Activated naive CD8-positive, alpha-beta T cell treated with anti-CD3 and anti-CD28 coated beads, Interleukin-2, amount 50 U/mL, for 24 hours (primary cell): ENCODE measurements at regions not wholly inside any gene's neighbourhood (a gene's known extent, or its start where the extent isn't known, plus 50 kb on each side); places are given as distances from the start of the nearest gene placed in this dataset.

ENCODE experiments used
- ATAC-seq: fragments of 150-1000 bp; cut with Tn5 transposase; one replicate; pipeline ENCODE4 v1.10.0; 2021
- DNase-seq: peaks from one replicate; pipeline ENCODE4 v3.0.0; 2021
- H3K27ac Mint-ChIP-seq: one replicate; pipeline ENCODE4 v1.8.0; 2021; ENCODE audit warnings: mild to moderate bottlenecking, mixed read lengths
- H3K27me3 Mint-ChIP-seq: one replicate; pipeline ENCODE4 v1.8.0; 2021; ENCODE audit warnings: mixed read lengths
- H3K36me3 Mint-ChIP-seq: one replicate; pipeline ENCODE4 v1.8.0; 2021; ENCODE audit warnings: low read depth, mixed read lengths
- H3K4me1 Mint-ChIP-seq: one replicate; pipeline ENCODE4 v1.8.0; 2021; ENCODE audit warnings: mixed read lengths
- H3K4me3 Mint-ChIP-seq: one replicate; pipeline ENCODE4 v1.8.0; 2021; ENCODE audit warnings: mild to moderate bottlenecking, moderate library complexity, mixed read lengths
- H3K9me3 Mint-ChIP-seq: one replicate; pipeline ENCODE4 v1.8.0; 2021; ENCODE audit warnings: mixed read lengths

GRCh38 chr3:76949462-76949861, 90.4 kb upstream of the ROBO2 start:
- Mint-ChIP-seq H3K27ac (no peak overlapping the region), H3K27me3 (no peaks in the 10 kb centered on the region), H3K4me1 (no peaks in the 10 kb centered on the region), H3K4me3 (no peak overlapping the region), H3K9me3 (peaks cover 21% of the 10 kb centered on the region), H3K36me3 (no peaks in the 10 kb centered on the region)
- ATAC-seq = no peak
- no peak for DNase-seq

- no peak overlapping the region for H3K27ac Mint-ChIP-seq
- no peak for ATAC-seq
These were observed 89.3 kb upstream of the ROBO2 start for GRCh38 chr3:76950590-76950989.

GRCh38 chr3:76954412-76954811, 85.5 kb upstream of the ROBO2 start:
- Mint-ChIP-seq H3K4me1 (no peaks in the 10 kb centered on the region), H3K4me3 (no peak overlapping the region), H3K36me3 (no peaks in the 10 kb centered on the region), H3K27ac (no peak overlapping the region), H3K27me3 (no peaks in the 10 kb centered on the region), H3K9me3 (peaks cover 2% of the 10 kb centered on the region)
- DNase-seq (no peak), ATAC-seq (no peak)

More at GRCh38 chr3:76950590-76950989, 89.3 kb upstream of the ROBO2 start:
- Mint-ChIP-seq H3K4me3 (no peak overlapping the region), H3K27me3 (no peaks in the 10 kb centered on the region), H3K9me3 (peaks cover 18% of the 10 kb centered on the region), H3K36me3 (no peaks in the 10 kb centered on the region), H3K4me1 (no peaks in the 10 kb centered on the region)
- no peak for DNase-seq

- Mint-ChIP-seq H3K27me3 (no peaks in the 10 kb centered on the region), H3K4me1 (no peaks in the 10 kb centered on the region), H3K4me3 (no peak overlapping the region), H3K36me3 (no peaks in the 10 kb centered on the region), H3K27ac (no peak overlapping the region), H3K9me3 (no peaks in the 10 kb centered on the region)
- DNase-seq (no peak), ATAC-seq (no peak)
These were observed 81.6 kb upstream of the ROBO2 start for GRCh38 chr3:76958274-76958673.

- Mint-ChIP-seq H3K4me1 (no peaks in the 10 kb centered on the region), H3K36me3 (no peaks in the 10 kb centered on the region), H3K4me3 (no peak overlapping the region), H3K9me3 (no peaks in the 10 kb centered on the region), H3K27ac (no peak overlapping the region), H3K27me3 (no peaks in the 10 kb centered on the region)
- DNase-seq = no peak
- no peak for ATAC-seq
These were observed 81.0 kb upstream of the ROBO2 start for GRCh38 chr3:76958861-76959260.

GRCh38 chr3:76961284-76961683, 78.6 kb upstream of the ROBO2 start:
- Mint-ChIP-seq H3K4me3 (no peak overlapping the region), H3K36me3 (no peaks in the 10 kb centered on the region), H3K27me3 (no peaks in the 10 kb centered on the region), H3K4me1 (no peaks in the 10 kb centered on the region), H3K27ac (no peak overlapping the region), H3K9me3 (peaks cover 2% of the 10 kb centered on the region)
- ATAC-seq (no peak), DNase-seq (no peak)

GRCh38 chr3:76965122-76965725, 74.7 kb upstream of the ROBO2 start:
- Mint-ChIP-seq H3K27me3 (no peaks in the 10 kb centered on the region), H3K4me1 (no peaks in the 10 kb centered on the region), H3K27ac (no peak overlapping the region), H3K9me3 (peaks cover 8% of the 10 kb centered on the region), H3K36me3 (no peaks in the 10 kb centered on the region), H3K4me3 (no peak overlapping the region)
- DNase-seq = no peak
- ATAC-seq = no peak

- H3K36me3 Mint-ChIP-seq = no peaks in the 10 kb centered on the region
- no peaks in the 10 kb centered on the region for H3K4me1 Mint-ChIP-seq
- peaks cover 8% of the 10 kb centered on the region for H3K9me3 Mint-ChIP-seq
These were observed 70.4 kb upstream of the ROBO2 start for GRCh38 chr3:76969471-76969870.

GRCh38 chr3:76969996-76970615, 69.8 kb upstream of the ROBO2 start:
- H3K36me3 Mint-ChIP-seq = no peaks in the 10 kb centered on the region
- peaks cover 8% of the 10 kb centered on the region for H3K9me3 Mint-ChIP-seq
- no peak overlapping the region for H3K27ac Mint-ChIP-seq
- H3K27me3 Mint-ChIP-seq = no peaks in the 10 kb centered on the region
- ATAC-seq (no peak), DNase-seq (no peak)
- H3K4me1 Mint-ChIP-seq = no peaks in the 10 kb centered on the region
- H3K4me3 Mint-ChIP-seq = no peak overlapping the region

More at GRCh38 chr3:76969471-76969870, 70.4 kb upstream of the ROBO2 start:
- no peaks in the 10 kb centered on the region for H3K27me3 Mint-ChIP-seq
- H3K27ac Mint-ChIP-seq = no peak overlapping the region
- no peak for DNase-seq
- H3K4me3 Mint-ChIP-seq = no peak overlapping the region
- no peak for ATAC-seq

- Mint-ChIP-seq H3K4me3 (no peak overlapping the region), H3K27ac (no peak overlapping the region), H3K27me3 (no peaks in the 10 kb centered on the region), H3K36me3 (no peaks in the 10 kb centered on the region), H3K9me3 (no peaks in the 10 kb centered on the region), H3K4me1 (no peaks in the 10 kb centered on the region)
- DNase-seq (no peak), ATAC-seq (no peak)
These were observed 67.1 kb upstream of the ROBO2 start for GRCh38 chr3:76972624-76973296.

GRCh38 chr3:76976996-76977395, 62.9 kb upstream of the ROBO2 start:
- H3K27me3 Mint-ChIP-seq = no peaks in the 10 kb centered on the region
- no peaks in the 10 kb centered on the region for H3K9me3 Mint-ChIP-seq
- H3K27ac Mint-ChIP-seq = no peak overlapping the region
- H3K4me1 Mint-ChIP-seq = no peaks in the 10 kb centered on the region
- DNase-seq (no peak), ATAC-seq (no peak)
- no peaks in the 10 kb centered on the region for H3K36me3 Mint-ChIP-seq
- no peak overlapping the region for H3K4me3 Mint-ChIP-seq

- no peak for DNase-seq
- no peak for ATAC-seq
- no peaks in the 10 kb centered on the region for H3K27me3 Mint-ChIP-seq
- H3K4me1 Mint-ChIP-seq = no peaks in the 10 kb centered on the region
- no peaks in the 10 kb centered on the region for H3K36me3 Mint-ChIP-seq
- no peaks in the 10 kb centered on the region for H3K9me3 Mint-ChIP-seq
- H3K4me3 Mint-ChIP-seq = no peak overlapping the region
- H3K27ac Mint-ChIP-seq = no peak overlapping the region
These were observed 54.3 kb upstream of the ROBO2 start for GRCh38 chr3:76985645-76986044.

- H3K9me3 Mint-ChIP-seq = no peaks in the 10 kb centered on the region
- no peaks in the 10 kb centered on the region for H3K36me3 Mint-ChIP-seq
- no peaks in the 10 kb centered on the region for H3K4me1 Mint-ChIP-seq
- no peaks in the 10 kb centered on the region for H3K27me3 Mint-ChIP-seq
- DNase-seq = no peak
- no peak overlapping the region for H3K4me3 Mint-ChIP-seq
- ATAC-seq = no peak
- no peak overlapping the region for H3K27ac Mint-ChIP-seq
These were observed 52.9 kb upstream of the ROBO2 start for GRCh38 chr3:76986876-76987474.
